Endothelial cell of umbilical vein (primary cell): ENCODE measurements at regions not wholly inside any gene's neighbourhood (a gene's known extent, or its start where the extent isn't known, plus 50 kb on each side); places are given as distances from the start of the nearest gene placed in this dataset.

ENCODE experiments used
- BruUV-seq: library from RNA; stranded (reverse); fragments of 400-500 nt; replicated peaks from 2 replicates; lab custom pipeline; 2021; lab: Mats Ljungman, UMichigan
- CTCF ChIA-PET: fragments of 300-600, 350-600 bp; sonication (Branson Sonifier 250); formaldehyde crosslinking; loops from one replicate; lab custom pipeline; 2021; ENCODE audit warnings: antibody characterized with exemption, inconsistent platforms; lab: Charles Lee
- POLR2A ChIA-PET: fragments of 300-600, 350-600 bp; sonication (Branson Sonifier 250); formaldehyde crosslinking; loops from one replicate; lab custom pipeline; 2021; ENCODE audit warnings: antibody characterized with exemption, inconsistent platforms; lab: Charles Lee
- DNase-seq: peaks from one replicate; pipeline ENCODE4 v3.0.0-alpha.2; 2011; ENCODE audit warnings: low read depth, low spot score
- FAIRE-seq: peaks from 2 replicates; lab custom pipeline; 2011; peaks lifted over from hg19 to GRCh38; lab: Jason Lieb, UNC
- H2AFZ ChIP-seq: 2 replicates; pipeline ENCODE4 v1.6.0; 2012; ENCODE audit warnings: low read depth, low read length, control low read depth, inconsistent platforms
- H3K27ac ChIP-seq: 2 replicates; pipeline ENCODE4 v1.5.1; 2011; ENCODE audit warnings: low read depth, mild to moderate bottlenecking, control low read depth, low read length, moderate library complexity; ENCODE audit not compliant: insufficient read depth
- H3K27me3 ChIP-seq, 2 experiments: 2 replicates each; pipeline versions ENCODE4 v1.6.0 to v1.6.1; 2011; ENCODE audit warnings: low read length in 2 of 2, mixed read lengths in 1 of 2; ENCODE audit not compliant: control insufficient read depth in 2 of 2, insufficient read depth in 2 of 2
- H3K36me3 ChIP-seq, 2 experiments: 2 replicates in 1 of 2; 3 replicates in 1 of 2; pipeline ENCODE4 v1.5.1; 2011; ENCODE audit warnings: low read length in 2 of 2, mild to moderate bottlenecking in 1 of 2, moderate library complexity in 1 of 2; ENCODE audit not compliant: control insufficient read depth in 2 of 2, insufficient read depth in 2 of 2; ENCODE audit errors: extremely low read depth in 1 of 2
- H3K4me1 ChIP-seq: 3 replicates; pipeline ENCODE4 v1.5.1; 2011; ENCODE audit warnings: mild to moderate bottlenecking, low read length; ENCODE audit not compliant: control insufficient read depth, insufficient read depth; ENCODE audit errors: extremely low read depth
- H3K4me2 ChIP-seq: 2 replicates; pipeline ENCODE4 v1.6.1; 2011; ENCODE audit warnings: low read length, control low read depth, mixed read lengths; ENCODE audit not compliant: insufficient read depth
- H3K4me3 ChIP-seq, 3 experiments: fragments of 200-600 bp in 1 of 3; sonication (generic), shearing (Covaris generic) in 1 of 3; replicated peaks in 1 of 3; 2 replicates each; pipeline ENCODE4 v1.5.1; 2011 to 2016; ENCODE audit warnings: control low read depth in 3 of 3, low read length in 3 of 3, mild to moderate bottlenecking in 2 of 3, inconsistent platforms in 1 of 3, low read depth in 1 of 3, moderate library complexity in 1 of 3; ENCODE audit not compliant: insufficient read depth in 1 of 3
- H3K79me2 ChIP-seq: 2 replicates; pipeline ENCODE4 v1.6.0; 2012; ENCODE audit warnings: low read length, inconsistent platforms; ENCODE audit not compliant: control insufficient read depth, insufficient read depth
- H3K9ac ChIP-seq: replicated peaks from 2 replicates; pipeline ENCODE3; 2011; ENCODE audit warnings: low read length, control low read depth; ENCODE audit not compliant: insufficient read depth; ENCODE audit errors: extremely low read depth
- H3K9me1 ChIP-seq: replicated peaks from 3 replicates; pipeline ENCODE4 v1.6.0; 2011; ENCODE audit warnings: mild to moderate bottlenecking, low read length; ENCODE audit not compliant: control insufficient read depth, insufficient read depth; ENCODE audit errors: extremely low read depth
- H3K9me3 ChIP-seq: replicated peaks from 2 replicates; pipeline ENCODE4 v1.5.1; 2012; ENCODE audit warnings: low read length, inconsistent platforms; ENCODE audit not compliant: control insufficient read depth, insufficient read depth
- H4K20me1 ChIP-seq: replicated peaks from 2 replicates; pipeline ENCODE3; 2011; ENCODE audit warnings: mild to moderate bottlenecking, low read length; ENCODE audit not compliant: control insufficient read depth, insufficient read depth; ENCODE audit errors: extremely low read depth
- EZH2 ChIP-seq: IDR thresholded peaks from 2 replicates; pipeline ENCODE4 v1.6.1; 2012; ENCODE audit warnings: borderline replicate concordance, low read depth, mild to moderate bottlenecking, moderate library complexity, low read length, inconsistent platforms; ENCODE audit not compliant: severe bottlenecking
- FOS ChIP-seq: IDR thresholded peaks from 2 replicates; pipeline ENCODE4 v1.6.1; 2011; ENCODE audit warnings: mild to moderate bottlenecking, low read length, moderate library complexity, borderline replicate concordance; ENCODE audit not compliant: insufficient read depth
- GATA2 ChIP-seq: IDR thresholded peaks from 2 replicates; pipeline ENCODE4 v1.7.0; 2011; ENCODE audit warnings: low read depth, mild to moderate bottlenecking, moderate library complexity, mixed read lengths, low read length; ENCODE audit not compliant: insufficient read length, insufficient read depth
- JUN ChIP-seq: IDR thresholded peaks from 2 replicates; pipeline ENCODE4 v1.6.1; 2011; ENCODE audit warnings: borderline replicate concordance, low read depth; ENCODE audit not compliant: insufficient read length, insufficient read depth
- MYC ChIP-seq: IDR thresholded peaks from one replicate; pipeline ENCODE4 v1.6.1; 2011; ENCODE audit warnings: mild to moderate bottlenecking, low read depth, low read length
- POLR2A ChIP-seq: IDR thresholded peaks from 2 replicates; pipeline ENCODE4 v1.6.1; 2012; ENCODE audit warnings: low read depth, mild to moderate bottlenecking, control low read depth, low read length
- POLR2AphosphoS5 ChIP-seq: IDR thresholded peaks from 2 replicates; pipeline ENCODE4 v1.6.1; 2012; ENCODE audit warnings: low read depth, mild to moderate bottlenecking, control low read depth, low read length, moderate library complexity; ENCODE audit not compliant: insufficient read depth
- dilution Hi-C: fragments of 300-500 bp; cut with MboI; formaldehyde crosslinking; loops from one replicate; pipeline ENCODE4 v1.15.0; 2019; ENCODE audit warnings: low sequenced_read_pairs; ENCODE audit not compliant: extremely low pct_ligation_motif_present
- intact Hi-C: fragments of 100-400 bp; cut with micrococcal nuclease; formaldehyde crosslinking; loops from one replicate; pipeline ENCODE4 v1.10.0; 2022
- TF ChIP-seq, protein P1 (sequence below), 2 donors: IDR thresholded peaks; 1 replicate in 1 of 2; 2 replicates in 1 of 2; pipeline ENCODE4 v1.5.1; 2011; ENCODE audit warnings: low read length in 2 of 2, mild to moderate bottlenecking in 2 of 2, moderate library complexity in 2 of 2, control low read depth in 1 of 2, inconsistent platforms in 1 of 2, low read depth in 1 of 2; ENCODE audit not compliant: insufficient read depth in 1 of 2; ENCODE audit errors: extremely low read depth in 1 of 2
- TF ChIP-seq, protein P2 (sequence below): IDR thresholded peaks from 2 replicates; pipeline ENCODE4 v1.6.1; 2011; ENCODE audit not compliant: insufficient read depth, insufficient read length

DNA sequence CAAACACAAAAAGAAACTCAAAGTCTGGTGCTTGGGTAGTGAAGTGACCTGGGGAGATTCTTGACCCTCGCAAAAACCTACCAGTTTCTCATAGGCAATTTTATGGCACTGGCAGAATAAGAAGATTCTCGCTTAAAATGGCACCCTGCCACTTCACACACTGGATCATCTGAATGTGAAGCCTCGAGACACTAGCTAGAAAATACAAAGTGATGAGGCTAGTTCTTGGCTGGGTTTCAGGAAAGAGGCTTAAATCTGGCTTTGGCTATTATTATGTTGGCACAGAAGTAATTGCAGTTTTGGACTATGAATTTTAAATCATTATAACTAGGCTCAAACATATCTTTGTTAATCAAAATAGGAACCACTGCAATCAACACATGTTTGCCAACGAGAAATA, 634.7 kb upstream of the BOD1L1 start:
- Histone ChIP-seq H4K20me1 (no peaks in the 10 kb centered on the region), H3K27me3 (no peaks in the 10 kb centered on the region), H3K9ac (no peak overlapping the region), H3K27ac (no peak overlapping the region), H3K4me1 (no peaks in the 10 kb centered on the region), H3K36me3 (no peaks in the 10 kb centered on the region), H3K79me2 (no peaks in the 10 kb centered on the region), H3K4me3 (no peak overlapping the region), H3K9me1 (no peaks in the 10 kb centered on the region), H2AFZ (no peak overlapping the region), H3K9me3 (no peaks in the 10 kb centered on the region), H3K4me2 (no peak overlapping the region)
- ChIA-PET POLR2A (no interaction called here), CTCF (no interaction called here)
- no peak for TF ChIP-seq POLR2AphosphoS5
- TF ChIP-seq MYC: no peak
- TF ChIP-seq, protein P1, sequence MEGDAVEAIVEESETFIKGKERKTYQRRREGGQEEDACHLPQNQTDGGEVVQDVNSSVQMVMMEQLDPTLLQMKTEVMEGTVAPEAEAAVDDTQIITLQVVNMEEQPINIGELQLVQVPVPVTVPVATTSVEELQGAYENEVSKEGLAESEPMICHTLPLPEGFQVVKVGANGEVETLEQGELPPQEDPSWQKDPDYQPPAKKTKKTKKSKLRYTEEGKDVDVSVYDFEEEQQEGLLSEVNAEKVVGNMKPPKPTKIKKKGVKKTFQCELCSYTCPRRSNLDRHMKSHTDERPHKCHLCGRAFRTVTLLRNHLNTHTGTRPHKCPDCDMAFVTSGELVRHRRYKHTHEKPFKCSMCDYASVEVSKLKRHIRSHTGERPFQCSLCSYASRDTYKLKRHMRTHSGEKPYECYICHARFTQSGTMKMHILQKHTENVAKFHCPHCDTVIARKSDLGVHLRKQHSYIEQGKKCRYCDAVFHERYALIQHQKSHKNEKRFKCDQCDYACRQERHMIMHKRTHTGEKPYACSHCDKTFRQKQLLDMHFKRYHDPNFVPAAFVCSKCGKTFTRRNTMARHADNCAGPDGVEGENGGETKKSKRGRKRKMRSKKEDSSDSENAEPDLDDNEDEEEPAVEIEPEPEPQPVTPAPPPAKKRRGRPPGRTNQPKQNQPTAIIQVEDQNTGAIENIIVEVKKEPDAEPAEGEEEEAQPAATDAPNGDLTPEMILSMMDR (IDR thresholded peaks at IDR 0.05; ENCODE audit: extremely low read depth in 1 of 2, insufficient read depth in 1 of 2, low read depth in 1 of 2, low read length in 2 of 2): no peak
- TF ChIP-seq, protein P2, sequence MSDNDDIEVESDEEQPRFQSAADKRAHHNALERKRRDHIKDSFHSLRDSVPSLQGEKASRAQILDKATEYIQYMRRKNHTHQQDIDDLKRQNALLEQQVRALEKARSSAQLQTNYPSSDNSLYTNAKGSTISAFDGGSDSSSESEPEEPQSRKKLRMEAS: no peak
- TF ChIP-seq JUN: no peak
- no peak for TF ChIP-seq POLR2A
- no peak for TF ChIP-seq GATA2
- no peak for TF ChIP-seq EZH2
- no peak for TF ChIP-seq FOS
- FAIRE-seq (no peak), DNase-seq (no peak)
- BruUV-seq: no TSS peak
- intact Hi-C loops: no loop called here
- dilution Hi-C loops: no loop called here
